ENCODE measurements at regions not wholly inside any gene's neighbourhood (a gene's known extent, or its start where the extent isn't known, plus 50 kb on each side); places are given as distances from the start of the nearest gene placed in this dataset.

DNA sequence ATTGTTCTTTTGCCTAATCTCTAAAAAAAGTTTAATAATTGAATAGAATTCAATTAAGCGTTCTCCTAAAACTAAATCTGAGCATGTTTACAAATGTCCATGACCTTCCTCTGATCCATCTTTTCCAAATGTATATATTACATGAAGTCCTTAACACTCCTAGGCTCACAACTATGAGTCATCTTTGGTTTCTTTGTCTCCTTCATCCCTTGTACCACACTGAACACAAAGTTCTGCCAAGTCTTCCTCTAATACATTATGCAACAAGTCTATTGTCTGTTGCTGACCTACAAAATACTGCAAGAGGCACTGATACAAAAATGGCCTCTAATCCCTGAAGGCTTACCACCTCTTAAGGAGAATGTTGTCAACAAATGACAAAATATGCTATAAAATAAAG lies 550.2 kb downstream of the PYDC2 start:
- Histone ChIP-seq H3K27me3 (ENCODE audit: control insufficient read depth in 1 of 2, insufficient read depth in 2 of 2, low read length in 2 of 2) (no peaks in the 10 kb centered on the region), H3K27ac (ENCODE audit: low read depth in 1 of 2, low read length in 2 of 2) (no peak overlapping the region), H3K36me3 (ENCODE audit: insufficient read depth, low read length) (no peaks in the 10 kb centered on the region), H3K9me3 (ENCODE audit: control insufficient read depth in 1 of 2, insufficient read depth in 1 of 2, low read length in 2 of 2) (peaks cover 0 to 6% of the 10 kb centered on the region in 2 experiments), H3K4me1 (ENCODE audit: insufficient read depth, low read length) (no peaks in the 10 kb centered on the region), H3K4me3 (ENCODE audit: low read length) (no peak overlapping the region)
- Mint-ChIP-seq H3K27ac (no peak overlapping the region), H3K4me1 (ENCODE audit: low read depth) (no peaks in the 10 kb centered on the region), H3K4me3 (no peak overlapping the region), H3K9me3 (peaks cover 14% of the 10 kb centered on the region), H3K27me3 (no peaks in the 10 kb centered on the region), H3K36me3 (ENCODE audit: low read depth) (no peaks in the 10 kb centered on the region)
- ChIA-PET POLR2A (no interaction called here), CTCF (no interaction called here)
- TF ChIP-seq, protein P1, sequence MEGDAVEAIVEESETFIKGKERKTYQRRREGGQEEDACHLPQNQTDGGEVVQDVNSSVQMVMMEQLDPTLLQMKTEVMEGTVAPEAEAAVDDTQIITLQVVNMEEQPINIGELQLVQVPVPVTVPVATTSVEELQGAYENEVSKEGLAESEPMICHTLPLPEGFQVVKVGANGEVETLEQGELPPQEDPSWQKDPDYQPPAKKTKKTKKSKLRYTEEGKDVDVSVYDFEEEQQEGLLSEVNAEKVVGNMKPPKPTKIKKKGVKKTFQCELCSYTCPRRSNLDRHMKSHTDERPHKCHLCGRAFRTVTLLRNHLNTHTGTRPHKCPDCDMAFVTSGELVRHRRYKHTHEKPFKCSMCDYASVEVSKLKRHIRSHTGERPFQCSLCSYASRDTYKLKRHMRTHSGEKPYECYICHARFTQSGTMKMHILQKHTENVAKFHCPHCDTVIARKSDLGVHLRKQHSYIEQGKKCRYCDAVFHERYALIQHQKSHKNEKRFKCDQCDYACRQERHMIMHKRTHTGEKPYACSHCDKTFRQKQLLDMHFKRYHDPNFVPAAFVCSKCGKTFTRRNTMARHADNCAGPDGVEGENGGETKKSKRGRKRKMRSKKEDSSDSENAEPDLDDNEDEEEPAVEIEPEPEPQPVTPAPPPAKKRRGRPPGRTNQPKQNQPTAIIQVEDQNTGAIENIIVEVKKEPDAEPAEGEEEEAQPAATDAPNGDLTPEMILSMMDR (IDR thresholded peaks at IDR 0.05) = no peak
- intact Hi-C loops (cut with DNase I, micrococcal nuclease) = no loop called here
- DNase-seq (no peak), ATAC-seq (ENCODE audit: poor library complexity) (no peak)

DNA sequence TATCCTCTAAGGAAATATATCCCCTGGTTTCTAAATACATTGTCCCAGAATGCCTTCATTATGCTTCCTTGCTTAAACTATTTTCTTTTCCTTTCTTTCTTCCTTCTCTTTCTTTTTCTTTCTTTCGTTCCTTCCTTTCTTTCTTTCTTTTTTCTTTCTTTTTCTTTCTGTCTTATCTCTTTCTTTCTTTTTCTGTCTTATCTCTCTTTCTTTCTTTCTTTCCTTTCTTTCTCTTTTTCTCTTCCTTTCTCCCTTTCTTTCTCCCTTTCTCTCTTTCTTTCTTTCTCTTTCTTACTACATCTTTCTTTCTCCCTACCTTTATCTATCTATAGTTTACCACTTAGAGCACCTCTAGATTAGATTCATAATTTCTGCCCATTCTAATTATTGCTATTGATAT lies 552.1 kb downstream of the PYDC2 start:
- Mint-ChIP-seq H3K4me3 (no peak overlapping the region), H3K36me3 (ENCODE audit: low read depth) (no peaks in the 10 kb centered on the region), H3K9me3 (peaks cover 11% of the 10 kb centered on the region), H3K4me1 (ENCODE audit: low read depth) (no peaks in the 10 kb centered on the region), H3K27me3 (no peaks in the 10 kb centered on the region), H3K27ac (no peak overlapping the region)
- no peak overlapping the region for H3K4me3 ChIP-seq (ENCODE audit: low read length)
- POLR2A ChIA-PET = no interaction called here
- no peaks in the 10 kb centered on the region for H3K4me1 ChIP-seq (ENCODE audit: insufficient read depth, low read length)
- H3K27me3 ChIP-seq (ENCODE audit: control insufficient read depth in 1 of 2, insufficient read depth in 2 of 2, low read length in 2 of 2) = no peaks in the 10 kb centered on the region
- no peak overlapping the region for H3K27ac ChIP-seq (ENCODE audit: low read depth in 1 of 2, low read length in 2 of 2)
- DNase-seq = no peak
- intact Hi-C loops (cut with DNase I, micrococcal nuclease) = no loop called here
- CTCF ChIA-PET = no interaction called here
- H3K9me3 ChIP-seq (ENCODE audit: control insufficient read depth in 1 of 2, insufficient read depth in 1 of 2, low read length in 2 of 2) = peaks cover 0 to 2% of the 10 kb centered on the region in 2 experiments
- TF ChIP-seq, protein P1 (IDR thresholded peaks at IDR 0.05) = no peak
- ATAC-seq (ENCODE audit: poor library complexity) = no peak
- no peaks in the 10 kb centered on the region for H3K36me3 ChIP-seq (ENCODE audit: insufficient read depth, low read length)

DNA sequence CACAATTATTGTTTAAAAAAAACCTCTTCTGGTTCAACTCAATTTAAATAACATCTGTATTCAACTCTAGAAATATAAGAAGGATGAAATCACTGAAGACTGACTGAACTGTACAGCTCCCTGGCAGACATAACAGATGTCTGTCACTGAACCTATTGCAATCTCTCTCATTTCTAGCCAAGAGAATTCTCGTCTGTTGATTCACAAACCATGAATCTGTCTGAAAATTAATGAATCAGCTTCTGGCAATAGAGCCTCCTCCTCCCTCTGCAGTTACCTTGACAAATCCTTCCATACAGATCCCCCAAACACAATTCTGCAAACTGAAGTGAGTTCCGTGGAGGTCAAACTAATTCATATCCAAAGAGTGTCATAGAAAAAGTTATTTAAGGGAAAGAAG lies 561.4 kb downstream of the PYDC2 start:
- TF ChIP-seq, protein P1 (IDR thresholded peaks at IDR 0.05) = no peak
- intact Hi-C loops (cut with DNase I, micrococcal nuclease) = no loop called here
- ChIA-PET CTCF (no interaction called here), POLR2A (no interaction called here)
- no peaks in the 10 kb centered on the region for H3K9me3 ChIP-seq (ENCODE audit: control insufficient read depth in 1 of 2, insufficient read depth in 1 of 2, low read length in 2 of 2)
- ATAC-seq (ENCODE audit: poor library complexity) = no peak
- H3K4me1 ChIP-seq (ENCODE audit: insufficient read depth, low read length) = no peaks in the 10 kb centered on the region
- H3K4me3 Mint-ChIP-seq = no peak overlapping the region
- no peaks in the 10 kb centered on the region for H3K36me3 ChIP-seq (ENCODE audit: insufficient read depth, low read length)
- no peaks in the 10 kb centered on the region for H3K36me3 Mint-ChIP-seq (ENCODE audit: low read depth)
- no peaks in the 10 kb centered on the region for H3K27me3 Mint-ChIP-seq
- no peak for DNase-seq
- H3K27ac ChIP-seq (ENCODE audit: low read depth in 1 of 2, low read length in 2 of 2) = no peak overlapping the region
- H3K27me3 ChIP-seq (ENCODE audit: control insufficient read depth in 1 of 2, insufficient read depth in 2 of 2, low read length in 2 of 2) = no peaks in the 10 kb centered on the region
- H3K4me1 Mint-ChIP-seq (ENCODE audit: low read depth) = no peaks in the 10 kb centered on the region
- H3K4me3 ChIP-seq (ENCODE audit: low read length) = no peak overlapping the region
- peaks cover 5% of the 10 kb centered on the region for H3K9me3 Mint-ChIP-seq
- no peak overlapping the region for H3K27ac Mint-ChIP-seq
